Endothelial cell of umbilical vein (primary cell): ENCODE measurements at regions not wholly inside any gene's neighbourhood (a gene's known extent, or its start where the extent isn't known, plus 50 kb on each side); places are given as distances from the start of the nearest gene placed in this dataset.

ENCODE experiments used
- BruUV-seq: library from RNA; stranded (reverse); fragments of 400-500 nt; replicated peaks from 2 replicates; lab custom pipeline; 2021; lab: Mats Ljungman, UMichigan
- CTCF ChIA-PET: fragments of 300-600, 350-600 bp; sonication (Branson Sonifier 250); formaldehyde crosslinking; loops from one replicate; lab custom pipeline; 2021; ENCODE audit warnings: antibody characterized with exemption, inconsistent platforms; lab: Charles Lee
- POLR2A ChIA-PET: fragments of 300-600, 350-600 bp; sonication (Branson Sonifier 250); formaldehyde crosslinking; loops from one replicate; lab custom pipeline; 2021; ENCODE audit warnings: antibody characterized with exemption, inconsistent platforms; lab: Charles Lee
- DNase-seq: peaks from one replicate; pipeline ENCODE4 v3.0.0-alpha.2; 2011; ENCODE audit warnings: low read depth, low spot score
- FAIRE-seq: peaks from 2 replicates; lab custom pipeline; 2011; peaks lifted over from hg19 to GRCh38; lab: Jason Lieb, UNC
- H2AFZ ChIP-seq: 2 replicates; pipeline ENCODE4 v1.6.0; 2012; ENCODE audit warnings: low read depth, low read length, control low read depth, inconsistent platforms
- H3K27ac ChIP-seq: 2 replicates; pipeline ENCODE4 v1.5.1; 2011; ENCODE audit warnings: low read depth, mild to moderate bottlenecking, control low read depth, low read length, moderate library complexity; ENCODE audit not compliant: insufficient read depth
- H3K27me3 ChIP-seq, 2 experiments: 2 replicates each; pipeline versions ENCODE4 v1.6.0 to v1.6.1; 2011; ENCODE audit warnings: low read length in 2 of 2, mixed read lengths in 1 of 2; ENCODE audit not compliant: control insufficient read depth in 2 of 2, insufficient read depth in 2 of 2
- H3K36me3 ChIP-seq, 2 experiments: 2 replicates in 1 of 2; 3 replicates in 1 of 2; pipeline ENCODE4 v1.5.1; 2011; ENCODE audit warnings: low read length in 2 of 2, mild to moderate bottlenecking in 1 of 2, moderate library complexity in 1 of 2; ENCODE audit not compliant: control insufficient read depth in 2 of 2, insufficient read depth in 2 of 2; ENCODE audit errors: extremely low read depth in 1 of 2
- H3K4me1 ChIP-seq: 3 replicates; pipeline ENCODE4 v1.5.1; 2011; ENCODE audit warnings: mild to moderate bottlenecking, low read length; ENCODE audit not compliant: control insufficient read depth, insufficient read depth; ENCODE audit errors: extremely low read depth
- H3K4me2 ChIP-seq: 2 replicates; pipeline ENCODE4 v1.6.1; 2011; ENCODE audit warnings: low read length, control low read depth, mixed read lengths; ENCODE audit not compliant: insufficient read depth
- H3K4me3 ChIP-seq, 3 experiments: fragments of 200-600 bp in 1 of 3; sonication (generic), shearing (Covaris generic) in 1 of 3; replicated peaks in 1 of 3; 2 replicates each; pipeline ENCODE4 v1.5.1; 2011 to 2016; ENCODE audit warnings: control low read depth in 3 of 3, low read length in 3 of 3, mild to moderate bottlenecking in 2 of 3, inconsistent platforms in 1 of 3, low read depth in 1 of 3, moderate library complexity in 1 of 3; ENCODE audit not compliant: insufficient read depth in 1 of 3
- H3K79me2 ChIP-seq: 2 replicates; pipeline ENCODE4 v1.6.0; 2012; ENCODE audit warnings: low read length, inconsistent platforms; ENCODE audit not compliant: control insufficient read depth, insufficient read depth
- H3K9ac ChIP-seq: replicated peaks from 2 replicates; pipeline ENCODE3; 2011; ENCODE audit warnings: low read length, control low read depth; ENCODE audit not compliant: insufficient read depth; ENCODE audit errors: extremely low read depth
- H3K9me1 ChIP-seq: replicated peaks from 3 replicates; pipeline ENCODE4 v1.6.0; 2011; ENCODE audit warnings: mild to moderate bottlenecking, low read length; ENCODE audit not compliant: control insufficient read depth, insufficient read depth; ENCODE audit errors: extremely low read depth
- H3K9me3 ChIP-seq: replicated peaks from 2 replicates; pipeline ENCODE4 v1.5.1; 2012; ENCODE audit warnings: low read length, inconsistent platforms; ENCODE audit not compliant: control insufficient read depth, insufficient read depth
- H4K20me1 ChIP-seq: replicated peaks from 2 replicates; pipeline ENCODE3; 2011; ENCODE audit warnings: mild to moderate bottlenecking, low read length; ENCODE audit not compliant: control insufficient read depth, insufficient read depth; ENCODE audit errors: extremely low read depth
- EZH2 ChIP-seq: IDR thresholded peaks from 2 replicates; pipeline ENCODE4 v1.6.1; 2012; ENCODE audit warnings: borderline replicate concordance, low read depth, mild to moderate bottlenecking, moderate library complexity, low read length, inconsistent platforms; ENCODE audit not compliant: severe bottlenecking
- FOS ChIP-seq: IDR thresholded peaks from 2 replicates; pipeline ENCODE4 v1.6.1; 2011; ENCODE audit warnings: mild to moderate bottlenecking, low read length, moderate library complexity, borderline replicate concordance; ENCODE audit not compliant: insufficient read depth
- GATA2 ChIP-seq: IDR thresholded peaks from 2 replicates; pipeline ENCODE4 v1.7.0; 2011; ENCODE audit warnings: low read depth, mild to moderate bottlenecking, moderate library complexity, mixed read lengths, low read length; ENCODE audit not compliant: insufficient read length, insufficient read depth
- JUN ChIP-seq: IDR thresholded peaks from 2 replicates; pipeline ENCODE4 v1.6.1; 2011; ENCODE audit warnings: borderline replicate concordance, low read depth; ENCODE audit not compliant: insufficient read length, insufficient read depth
- MAX ChIP-seq: IDR thresholded peaks from 2 replicates; pipeline ENCODE4 v1.6.1; 2011; ENCODE audit not compliant: insufficient read depth, insufficient read length
- MYC ChIP-seq: IDR thresholded peaks from one replicate; pipeline ENCODE4 v1.6.1; 2011; ENCODE audit warnings: mild to moderate bottlenecking, low read depth, low read length
- POLR2A ChIP-seq: IDR thresholded peaks from 2 replicates; pipeline ENCODE4 v1.6.1; 2012; ENCODE audit warnings: low read depth, mild to moderate bottlenecking, control low read depth, low read length
- POLR2AphosphoS5 ChIP-seq: IDR thresholded peaks from 2 replicates; pipeline ENCODE4 v1.6.1; 2012; ENCODE audit warnings: low read depth, mild to moderate bottlenecking, control low read depth, low read length, moderate library complexity; ENCODE audit not compliant: insufficient read depth
- dilution Hi-C: fragments of 300-500 bp; cut with MboI; formaldehyde crosslinking; loops from one replicate; pipeline ENCODE4 v1.15.0; 2019; ENCODE audit warnings: low sequenced_read_pairs; ENCODE audit not compliant: extremely low pct_ligation_motif_present
- intact Hi-C: fragments of 100-400 bp; cut with micrococcal nuclease; formaldehyde crosslinking; loops from one replicate; pipeline ENCODE4 v1.10.0; 2022
- TF ChIP-seq, protein P1 (sequence below), 2 donors: IDR thresholded peaks; 1 replicate in 1 of 2; 2 replicates in 1 of 2; pipeline ENCODE4 v1.5.1; 2011; ENCODE audit warnings: low read length in 2 of 2, mild to moderate bottlenecking in 2 of 2, moderate library complexity in 2 of 2, control low read depth in 1 of 2, inconsistent platforms in 1 of 2, low read depth in 1 of 2; ENCODE audit not compliant: insufficient read depth in 1 of 2; ENCODE audit errors: extremely low read depth in 1 of 2

DNA sequence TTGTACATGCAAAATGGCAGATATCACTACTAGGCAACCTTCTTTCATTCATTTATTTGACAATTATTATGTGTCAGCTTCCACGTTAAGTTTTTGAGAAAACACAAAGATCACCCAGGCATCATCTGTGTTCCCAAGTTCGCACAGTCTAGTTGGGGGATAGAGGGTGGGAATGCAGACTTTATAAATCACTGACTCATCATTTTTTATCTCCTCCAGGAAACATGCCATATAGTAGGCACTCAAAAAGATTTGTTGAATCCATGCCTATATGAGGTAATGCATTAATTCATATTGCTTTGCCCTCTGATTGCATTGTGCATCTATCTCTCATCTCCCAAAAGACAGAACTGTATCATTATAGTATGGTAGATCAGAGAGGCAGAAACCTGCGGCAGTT is 196.8 kb upstream of the TOX3 start:
- CTCF ChIA-PET = no interaction called here
- Histone ChIP-seq H3K36me3 (no peaks in the 10 kb centered on the region), H3K4me3 (no peak overlapping the region), H3K9me1 (no peaks in the 10 kb centered on the region), H3K9ac (no peak overlapping the region), H3K79me2 (no peaks in the 10 kb centered on the region), H3K27me3 (no peaks in the 10 kb centered on the region), H3K27ac (no peak overlapping the region), H3K4me1 (no peaks in the 10 kb centered on the region), H3K4me2 (no peak overlapping the region), H3K9me3 (no peaks in the 10 kb centered on the region), H2AFZ (no peak overlapping the region), H4K20me1 (no peaks in the 10 kb centered on the region)
- DNase-seq (no peak), FAIRE-seq (no peak)
- POLR2A ChIA-PET = no interaction called here
- no TSS peak for BruUV-seq
- dilution Hi-C loops = no loop called here
- intact Hi-C loops = no loop called here
- TF ChIP-seq EZH2 (no peak), MYC (no peak), POLR2A (no peak), POLR2AphosphoS5 (no peak), FOS (no peak), MAX (no peak), JUN (no peak), GATA2 (no peak)
- TF ChIP-seq, protein P1, sequence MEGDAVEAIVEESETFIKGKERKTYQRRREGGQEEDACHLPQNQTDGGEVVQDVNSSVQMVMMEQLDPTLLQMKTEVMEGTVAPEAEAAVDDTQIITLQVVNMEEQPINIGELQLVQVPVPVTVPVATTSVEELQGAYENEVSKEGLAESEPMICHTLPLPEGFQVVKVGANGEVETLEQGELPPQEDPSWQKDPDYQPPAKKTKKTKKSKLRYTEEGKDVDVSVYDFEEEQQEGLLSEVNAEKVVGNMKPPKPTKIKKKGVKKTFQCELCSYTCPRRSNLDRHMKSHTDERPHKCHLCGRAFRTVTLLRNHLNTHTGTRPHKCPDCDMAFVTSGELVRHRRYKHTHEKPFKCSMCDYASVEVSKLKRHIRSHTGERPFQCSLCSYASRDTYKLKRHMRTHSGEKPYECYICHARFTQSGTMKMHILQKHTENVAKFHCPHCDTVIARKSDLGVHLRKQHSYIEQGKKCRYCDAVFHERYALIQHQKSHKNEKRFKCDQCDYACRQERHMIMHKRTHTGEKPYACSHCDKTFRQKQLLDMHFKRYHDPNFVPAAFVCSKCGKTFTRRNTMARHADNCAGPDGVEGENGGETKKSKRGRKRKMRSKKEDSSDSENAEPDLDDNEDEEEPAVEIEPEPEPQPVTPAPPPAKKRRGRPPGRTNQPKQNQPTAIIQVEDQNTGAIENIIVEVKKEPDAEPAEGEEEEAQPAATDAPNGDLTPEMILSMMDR (IDR thresholded peaks at IDR 0.05; ENCODE audit: extremely low read depth in 1 of 2, insufficient read depth in 1 of 2, low read depth in 1 of 2, low read length in 2 of 2) = no peak
